ENCODE measurements at regions not wholly inside any gene's neighbourhood (a gene's known extent, or its start where the extent isn't known, plus 50 kb on each side); places are given as distances from the start of the nearest gene placed in this dataset.
A peak's percentile ranks its signal among the peaks of the same experiment; 100 is the strongest.

DNA sequence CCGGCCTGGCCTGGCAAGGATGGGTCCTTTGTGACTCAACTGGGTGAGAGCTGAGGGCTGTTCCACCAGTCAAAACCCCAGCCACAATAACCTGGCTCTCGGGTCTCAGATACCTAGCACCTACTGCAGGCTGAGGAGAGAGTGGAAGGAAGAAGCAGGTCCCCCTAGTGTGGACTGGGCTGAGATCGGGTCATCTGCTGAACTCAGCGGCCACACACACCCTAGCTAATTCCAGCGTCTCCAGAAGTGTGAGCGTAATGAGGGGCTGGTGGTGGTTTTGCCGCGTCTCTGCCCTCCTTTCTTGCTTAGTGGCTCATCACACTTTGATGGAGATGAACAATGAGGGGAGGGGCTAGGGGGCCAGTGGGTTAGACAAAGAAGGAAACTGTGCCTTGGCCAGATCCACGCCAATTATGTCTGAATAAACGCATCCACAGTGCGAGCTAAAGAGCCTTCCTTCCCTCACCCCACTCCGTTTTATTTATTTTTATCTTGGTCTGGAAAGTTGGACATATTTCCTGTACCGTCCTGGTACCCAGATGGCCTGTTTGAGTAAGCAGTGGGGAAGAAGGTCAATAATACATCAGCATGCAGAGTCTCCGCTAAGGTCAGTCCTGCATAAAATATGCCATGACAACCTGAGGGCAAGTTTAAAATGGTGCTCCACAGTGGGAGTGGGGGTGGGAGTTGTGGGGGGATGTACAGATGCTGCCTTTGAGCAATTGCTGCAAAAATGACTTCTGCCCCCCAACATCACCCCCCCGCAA, 370.0 kb downstream of the WDR72 start:
- no peak overlapping the region for H3K4me3 ChIP-seq (ENCODE audit: low read depth, low read length)
- in situ Hi-C loops (cut with HindIII; ENCODE audit: low sequenced_read_pairs): no loop called here
- TF ChIP-seq, protein P1, sequence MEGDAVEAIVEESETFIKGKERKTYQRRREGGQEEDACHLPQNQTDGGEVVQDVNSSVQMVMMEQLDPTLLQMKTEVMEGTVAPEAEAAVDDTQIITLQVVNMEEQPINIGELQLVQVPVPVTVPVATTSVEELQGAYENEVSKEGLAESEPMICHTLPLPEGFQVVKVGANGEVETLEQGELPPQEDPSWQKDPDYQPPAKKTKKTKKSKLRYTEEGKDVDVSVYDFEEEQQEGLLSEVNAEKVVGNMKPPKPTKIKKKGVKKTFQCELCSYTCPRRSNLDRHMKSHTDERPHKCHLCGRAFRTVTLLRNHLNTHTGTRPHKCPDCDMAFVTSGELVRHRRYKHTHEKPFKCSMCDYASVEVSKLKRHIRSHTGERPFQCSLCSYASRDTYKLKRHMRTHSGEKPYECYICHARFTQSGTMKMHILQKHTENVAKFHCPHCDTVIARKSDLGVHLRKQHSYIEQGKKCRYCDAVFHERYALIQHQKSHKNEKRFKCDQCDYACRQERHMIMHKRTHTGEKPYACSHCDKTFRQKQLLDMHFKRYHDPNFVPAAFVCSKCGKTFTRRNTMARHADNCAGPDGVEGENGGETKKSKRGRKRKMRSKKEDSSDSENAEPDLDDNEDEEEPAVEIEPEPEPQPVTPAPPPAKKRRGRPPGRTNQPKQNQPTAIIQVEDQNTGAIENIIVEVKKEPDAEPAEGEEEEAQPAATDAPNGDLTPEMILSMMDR (IDR thresholded peaks at IDR 0.05; ENCODE audit: low read depth, low read length): no peak
- DNase-seq (ENCODE audit: low read depth, low spot score): no peak

GRCh38 chr15:53384417-53384816, 375.0 kb downstream of the WDR72 start:
- in situ Hi-C loops (cut with HindIII; ENCODE audit: low sequenced_read_pairs): no loop called here
- no peak overlapping the region for H3K4me3 ChIP-seq (ENCODE audit: low read depth, low read length)
- TF ChIP-seq, protein P1 (IDR thresholded peaks at IDR 0.05; ENCODE audit: low read depth, low read length): peak; percentile 21
- no peak for DNase-seq (ENCODE audit: low read depth, low spot score)

GRCh38 chr15:53378096-53378800, 381.2 kb downstream of the WDR72 start:
- no peak overlapping the region for H3K4me3 ChIP-seq (ENCODE audit: low read depth, low read length)
- in situ Hi-C loops (cut with HindIII; ENCODE audit: low sequenced_read_pairs): no loop called here
- TF ChIP-seq, protein P1 (IDR thresholded peaks at IDR 0.05; ENCODE audit: low read depth, low read length): no peak
- DNase-seq (ENCODE audit: low read depth, low spot score): no peak

DNA sequence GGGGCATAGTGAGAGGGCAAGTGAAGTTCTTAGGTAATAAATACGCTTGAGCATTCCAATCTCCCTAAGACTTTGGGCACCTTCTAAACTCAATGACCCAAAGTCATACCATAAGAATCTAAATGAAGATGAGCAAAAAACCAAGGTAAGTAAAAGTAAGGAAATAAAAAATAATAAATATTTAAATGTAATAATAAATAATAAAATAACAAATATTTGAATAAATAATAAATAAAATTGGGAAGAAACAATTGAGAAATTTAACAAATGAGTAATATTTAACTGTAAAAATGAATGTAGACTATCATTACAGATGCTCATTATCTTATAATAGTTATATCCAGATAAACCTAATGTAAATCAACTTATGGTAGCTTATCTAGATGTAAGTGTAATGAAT, 391.7 kb downstream of the WDR72 start:
- TF ChIP-seq, protein P1 (IDR thresholded peaks at IDR 0.05; ENCODE audit: low read depth, low read length): no peak
- DNase-seq (ENCODE audit: low read depth, low spot score): no peak
- in situ Hi-C loops (cut with HindIII; ENCODE audit: low sequenced_read_pairs): no loop called here
- no peak overlapping the region for H3K4me3 ChIP-seq (ENCODE audit: low read depth, low read length)

- DNase-seq (ENCODE audit: low read depth, low spot score): no peak
- TF ChIP-seq, protein P1 (IDR thresholded peaks at IDR 0.05; ENCODE audit: low read depth, low read length): no peak
- H3K4me3 ChIP-seq (ENCODE audit: low read depth, low read length): no peak overlapping the region
- in situ Hi-C loops (cut with HindIII; ENCODE audit: low sequenced_read_pairs): no loop called here
These were observed 398.6 kb downstream of the WDR72 start for GRCh38 chr15:53360881-53361280.

- H3K4me3 ChIP-seq (ENCODE audit: low read depth, low read length): no peak overlapping the region
- DNase-seq (ENCODE audit: low read depth, low spot score): no peak
These were observed 400.4 kb downstream of the WDR72 start for GRCh38 chr15:53359038-53359437.

More at GRCh38 chr15:53359038-53359437, 400.4 kb downstream of the WDR72 start:
- TF ChIP-seq, protein P1 (IDR thresholded peaks at IDR 0.05; ENCODE audit: low read depth, low read length): no peak
- in situ Hi-C loops (cut with HindIII; ENCODE audit: low sequenced_read_pairs): no loop called here

Data from astrocyte of the spinal cord (primary cell).